Endodermal cell (in vitro differentiated cells): ENCODE measurements at regions not wholly inside any gene's neighbourhood (a gene's known extent, or its start where the extent isn't known, plus 50 kb on each side); places are given as distances from the start of the nearest gene placed in this dataset.

Experiments used
- DNase-seq: peaks from one replicate; pipeline ENCODE4 v3.0.0-alpha.2; 2017
- H3K27ac ChIP-seq: 2 replicates; pipeline ENCODE4 v1.5.1; 2013; ENCODE audit warnings: mild to moderate bottlenecking, low read depth, low read length, moderate library complexity
- H3K27me3 ChIP-seq: 2 replicates; pipeline ENCODE4 v1.6.1; 2013; ENCODE audit warnings: mild to moderate bottlenecking, low read length, moderate library complexity; ENCODE audit not compliant: insufficient read depth, control insufficient read depth, poor library complexity, severe bottlenecking
- H3K36me3 ChIP-seq: 2 replicates; pipeline ENCODE4 v1.7.0; 2013; ENCODE audit warnings: mild to moderate bottlenecking, low read length, moderate library complexity; ENCODE audit not compliant: control insufficient read depth, insufficient read depth
- H3K4me1 ChIP-seq: one replicate; pipeline ENCODE4 v1.7.0; 2013; ENCODE audit warnings: low read length; ENCODE audit not compliant: control insufficient read depth, insufficient read depth
- H3K4me3 ChIP-seq: 2 replicates; pipeline ENCODE4 v1.5.1; 2013; ENCODE audit warnings: mild to moderate bottlenecking, low read length, moderate library complexity
- H3K9ac ChIP-seq: 2 replicates; pipeline ENCODE4 v1.6.1; 2013; ENCODE audit warnings: mild to moderate bottlenecking, low read length, moderate library complexity; ENCODE audit not compliant: poor library complexity, severe bottlenecking; ENCODE audit errors: extremely low read depth
- H3K9me3 ChIP-seq: 2 replicates; pipeline ENCODE4 v1.6.1; 2013; ENCODE audit warnings: mild to moderate bottlenecking, low read length, moderate library complexity; ENCODE audit not compliant: control insufficient read depth
- H3K27ac Mint-ChIP-seq: 2 replicates; pipeline ENCODE4 v1.8.0; 2020; ENCODE audit warnings: mixed read lengths
- H3K27me3 Mint-ChIP-seq: 2 replicates; pipeline ENCODE4 v1.8.0; 2021; ENCODE audit warnings: mild to moderate bottlenecking, mixed read lengths; ENCODE audit not compliant: insufficient read depth
- H3K36me3 Mint-ChIP-seq: 2 replicates; pipeline ENCODE4 v1.8.0; 2020; ENCODE audit warnings: low read depth, mixed read lengths
- H3K4me1 Mint-ChIP-seq: 2 replicates; pipeline ENCODE4 v1.8.0; 2020; ENCODE audit warnings: mixed read lengths
- H3K4me3 Mint-ChIP-seq: 2 replicates; pipeline ENCODE4 v1.8.0; 2020; ENCODE audit warnings: mild to moderate bottlenecking, moderate library complexity, mixed read lengths
- H3K9me3 Mint-ChIP-seq: 2 replicates; pipeline ENCODE4 v1.8.0; 2020; ENCODE audit warnings: mild to moderate bottlenecking, mixed read lengths
- WGBS, 2 experiments: methylation state at CpG; one replicate each; pipeline versions ENCODE4 v1.1.5 to v1.1.7; 2013; ENCODE audit warnings: missing lambda C conversion rate in 2 of 2, mixed read lengths in 1 of 2; ENCODE audit not compliant: insufficient coverage in 1 of 2, insufficient read length in 1 of 2; 5-methylcytosine and 5-hydroxymethylcytosine counted together
- TF ChIP-seq, protein P1 (sequence below): fragments of 200-600 bp; sonication (generic); conservative IDR thresholded peaks from 2 replicates; pipeline ENCODE4 v1.5.0; 2021; ENCODE audit warnings: antibody characterized with exemption, mild to moderate bottlenecking

DNA sequence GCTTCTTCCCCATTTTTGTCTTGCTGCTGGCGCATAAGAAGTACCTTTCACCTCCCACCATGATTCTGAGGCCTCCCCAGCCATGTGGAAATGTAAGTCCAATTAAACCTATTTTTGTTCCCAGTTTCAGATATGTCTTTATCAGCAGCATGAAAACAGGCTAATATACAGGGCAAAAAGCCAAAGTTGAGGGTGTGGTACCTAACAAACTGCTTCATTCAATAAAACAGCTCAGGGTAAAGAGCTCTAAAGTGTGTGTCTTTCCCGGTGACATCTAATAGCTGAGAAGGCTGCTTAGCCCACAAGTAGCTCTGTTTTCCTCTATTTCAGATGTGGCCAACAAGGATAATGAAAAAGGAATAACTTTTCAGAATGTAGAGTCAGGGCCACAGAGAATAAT is 76.7 kb upstream of the SLC8A3 start:
- H3K9me3 Mint-ChIP-seq, result no peaks in the 10 kb centered on the region
- no peak overlapping the region for H3K27ac Mint-ChIP-seq
- no peak for DNase-seq

DNA sequence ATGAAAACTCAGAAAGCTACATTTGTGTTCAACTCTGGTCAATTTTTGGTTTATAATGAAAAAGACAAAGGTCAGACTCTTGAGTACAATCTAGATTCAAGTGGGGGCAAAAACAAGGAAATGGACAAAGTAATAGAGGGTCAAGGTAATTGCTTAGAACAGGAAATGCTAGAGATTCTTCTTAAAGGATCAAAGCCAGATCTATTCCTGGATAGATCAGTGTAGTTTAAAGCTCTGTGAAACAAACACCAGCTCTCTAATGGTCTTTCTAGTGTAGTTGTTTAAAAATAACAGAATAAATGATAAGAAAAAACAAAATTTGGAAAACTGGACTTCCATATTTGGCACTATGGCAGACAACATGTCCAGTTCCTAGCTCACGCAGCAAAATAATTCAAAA is 70.7 kb upstream of the SLC8A3 start:
- Mint-ChIP-seq H3K36me3 (no peaks in the 10 kb centered on the region), H3K27ac (no peak overlapping the region), H3K27me3 (no peaks in the 10 kb centered on the region), H3K9me3 (peaks cover 9% of the 10 kb centered on the region), H3K4me1 (no peaks in the 10 kb centered on the region), H3K4me3 (no peak overlapping the region)
- Histone ChIP-seq H3K4me1 (no peaks in the 10 kb centered on the region), H3K9ac (no peak overlapping the region), H3K4me3 (no peak overlapping the region), H3K27me3 (no peaks in the 10 kb centered on the region), H3K36me3 (no peaks in the 10 kb centered on the region), H3K27ac (no peak overlapping the region), H3K9me3 (no peaks in the 10 kb centered on the region)
- TF ChIP-seq, protein P1, sequence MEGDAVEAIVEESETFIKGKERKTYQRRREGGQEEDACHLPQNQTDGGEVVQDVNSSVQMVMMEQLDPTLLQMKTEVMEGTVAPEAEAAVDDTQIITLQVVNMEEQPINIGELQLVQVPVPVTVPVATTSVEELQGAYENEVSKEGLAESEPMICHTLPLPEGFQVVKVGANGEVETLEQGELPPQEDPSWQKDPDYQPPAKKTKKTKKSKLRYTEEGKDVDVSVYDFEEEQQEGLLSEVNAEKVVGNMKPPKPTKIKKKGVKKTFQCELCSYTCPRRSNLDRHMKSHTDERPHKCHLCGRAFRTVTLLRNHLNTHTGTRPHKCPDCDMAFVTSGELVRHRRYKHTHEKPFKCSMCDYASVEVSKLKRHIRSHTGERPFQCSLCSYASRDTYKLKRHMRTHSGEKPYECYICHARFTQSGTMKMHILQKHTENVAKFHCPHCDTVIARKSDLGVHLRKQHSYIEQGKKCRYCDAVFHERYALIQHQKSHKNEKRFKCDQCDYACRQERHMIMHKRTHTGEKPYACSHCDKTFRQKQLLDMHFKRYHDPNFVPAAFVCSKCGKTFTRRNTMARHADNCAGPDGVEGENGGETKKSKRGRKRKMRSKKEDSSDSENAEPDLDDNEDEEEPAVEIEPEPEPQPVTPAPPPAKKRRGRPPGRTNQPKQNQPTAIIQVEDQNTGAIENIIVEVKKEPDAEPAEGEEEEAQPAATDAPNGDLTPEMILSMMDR, result no peak
- no peak for DNase-seq
- 100% methylated on average over 1 of the region's 1 CpG; no CpG with 5 or more reads in 1 of the 2 experiments for WGBS, 2 experiments

More for the DNA sequence above, 76.7 kb upstream of the SLC8A3 start:
- Mint-ChIP-seq H3K4me3 (no peak overlapping the region), H3K36me3 (no peaks in the 10 kb centered on the region), H3K4me1 (peaks cover 4% of the 10 kb centered on the region), H3K27me3 (no peaks in the 10 kb centered on the region)
- H3K36me3 ChIP-seq, result no peaks in the 10 kb centered on the region
- TF ChIP-seq, protein P1, result no peak
- no peaks in the 10 kb centered on the region for H3K9me3 ChIP-seq
- no peak overlapping the region for H3K27ac ChIP-seq
- no peaks in the 10 kb centered on the region for H3K4me1 ChIP-seq
- no peak overlapping the region for H3K4me3 ChIP-seq
- no peak overlapping the region for H3K9ac ChIP-seq
- WGBS, 2 experiments, result 89 to 100% methylated on average over 1 to 2 of the region's 2 CpGs
- no peaks in the 10 kb centered on the region for H3K27me3 ChIP-seq

DNA sequence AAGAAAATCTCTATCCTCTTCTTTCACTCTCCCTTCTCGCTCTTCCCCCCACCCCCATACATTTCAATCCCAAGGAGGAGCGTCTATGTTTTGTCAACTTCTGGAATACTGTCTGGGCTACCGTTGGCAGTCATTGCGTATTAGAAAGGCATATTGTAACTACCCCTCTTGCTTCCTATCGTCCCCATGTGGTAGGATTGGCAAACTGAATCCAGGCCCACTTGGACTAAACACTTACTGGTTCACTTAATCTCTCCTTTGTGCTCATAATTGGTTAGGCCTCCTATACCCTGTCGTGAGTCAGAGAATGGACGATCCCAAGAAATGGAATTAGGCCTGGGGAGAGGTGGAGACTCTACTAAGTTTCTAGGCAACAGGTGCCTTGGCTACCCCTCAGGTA is 68.8 kb upstream of the SLC8A3 start:
- H3K36me3 ChIP-seq, result no peaks in the 10 kb centered on the region
- Mint-ChIP-seq H3K27me3 (no peaks in the 10 kb centered on the region), H3K36me3 (no peaks in the 10 kb centered on the region), H3K9me3 (peaks cover 9% of the 10 kb centered on the region), H3K4me1 (peaks cover 5% of the 10 kb centered on the region), H3K4me3 (no peak overlapping the region), H3K27ac (no peak overlapping the region)
- H3K4me3 ChIP-seq, result no peak overlapping the region
- H3K9me3 ChIP-seq, result no peaks in the 10 kb centered on the region
- no peak overlapping the region for H3K9ac ChIP-seq
- H3K4me1 ChIP-seq, result peaks cover 2% of the 10 kb centered on the region
- H3K27me3 ChIP-seq, result no peaks in the 10 kb centered on the region
- TF ChIP-seq, protein P1, result peak; percentile 74
- DNase-seq, result peak; percentile 72
- H3K27ac ChIP-seq, result no peak overlapping the region
- 78 to 92% methylated on average over 3 to 7 of the region's 7 CpGs for WGBS, 2 experiments
